Left ventricle myocardium inferior (tissue), 1 donor: ENCODE measurements at regions not wholly inside any gene's neighbourhood (a gene's known extent, or its start where the extent isn't known, plus 50 kb on each side); places are given as distances from the start of the nearest gene placed in this dataset.

Experiments used
- DNase-seq: peaks from one replicate; pipeline ENCODE4 v3.0.0-alpha.2; 2020
- H3K27ac ChIP-seq: fragments of 200-600 bp; replicated peaks from 2 replicates; pipeline ENCODE4 v1.8.0; 2021
- H3K27me3 ChIP-seq: fragments of 200-600 bp; 2 replicates; pipeline ENCODE4 v1.8.0; 2021; ENCODE audit warnings: low read depth
- H3K36me3 ChIP-seq: fragments of 200-600 bp; 2 replicates; pipeline ENCODE4 v1.8.0; 2021
- H3K4me1 ChIP-seq: fragments of 200-600 bp; 2 replicates; pipeline ENCODE4 v1.8.0; 2021
- H3K4me3 ChIP-seq: fragments of 200-600 bp; 2 replicates; pipeline ENCODE4 v1.8.0; 2021; ENCODE audit warnings: mild to moderate bottlenecking, moderate library complexity
- H3K9me3 ChIP-seq: fragments of 200-600 bp; replicated peaks from 2 replicates; pipeline ENCODE4 v1.8.0; 2021
- CTCF ChIP-seq: fragments of 200-600 bp; IDR thresholded peaks from 2 replicates; pipeline ENCODE4 v1.8.0; 2021; ENCODE audit warnings: antibody characterized with exemption, mild to moderate bottlenecking, borderline replicate concordance
- intact Hi-C: fragments of 100-400 bp; cut with micrococcal nuclease; formaldehyde crosslinking; loops from one replicate; pipeline ENCODE4 v1.11.0; 2022
- donor health status: DM: no; HTN: yes; CAD: no; lungs with severe emphysema.

GRCh38 chr5:5688925-5689310 is 266.4 kb downstream of the ICE1 start:
- H3K36me3 ChIP-seq, result no peaks in the 10 kb centered on the region
- peaks cover 38% of the 10 kb centered on the region for H3K4me1 ChIP-seq
- no peak for DNase-seq
- intact Hi-C loops, result no loop called here
- no peak overlapping the region for H3K4me3 ChIP-seq
- TF ChIP-seq CTCF, result no peak
- H3K27ac ChIP-seq, result no peak overlapping the region
- H3K9me3 ChIP-seq, result no peaks in the 10 kb centered on the region
- H3K27me3 ChIP-seq, result no peaks in the 10 kb centered on the region

GRCh38 chr5:5688194-5688924 is 265.9 kb downstream of the ICE1 start:
- intact Hi-C loops, result no loop called here
- peaks cover 5% of the 10 kb centered on the region for H3K9me3 ChIP-seq
- H3K36me3 ChIP-seq, result no peaks in the 10 kb centered on the region
- no peaks in the 10 kb centered on the region for H3K27me3 ChIP-seq
- no peak for DNase-seq
- H3K27ac ChIP-seq, result peak overlapping the region; percentile 38
- TF ChIP-seq CTCF, result no peak
- peak overlapping the region; percentile 22 for H3K4me3 ChIP-seq
- H3K4me1 ChIP-seq, result peaks cover 38% of the 10 kb centered on the region

GRCh38 chr5:5687113-5687512 is 264.6 kb downstream of the ICE1 start:
- Histone ChIP-seq H3K27ac (no peak overlapping the region), H3K27me3 (no peaks in the 10 kb centered on the region), H3K4me1 (peaks cover 38% of the 10 kb centered on the region), H3K36me3 (no peaks in the 10 kb centered on the region), H3K4me3 (no peak overlapping the region), H3K9me3 (peaks cover 12% of the 10 kb centered on the region)
- no peak for TF ChIP-seq CTCF
- no peak for DNase-seq
- intact Hi-C loops, result no loop called here

GRCh38 chr5:5686356-5686755 is 263.9 kb downstream of the ICE1 start:
- H3K27ac ChIP-seq, result no peak overlapping the region
- peaks cover 12% of the 10 kb centered on the region for H3K9me3 ChIP-seq
- no peak overlapping the region for H3K4me3 ChIP-seq
- DNase-seq, result no peak
- no peaks in the 10 kb centered on the region for H3K27me3 ChIP-seq
- peaks cover 38% of the 10 kb centered on the region for H3K4me1 ChIP-seq
- intact Hi-C loops, result no loop called here
- no peaks in the 10 kb centered on the region for H3K36me3 ChIP-seq
- TF ChIP-seq CTCF, result no peak

- TF ChIP-seq CTCF, result no peak
Measured at GRCh38 chr5:5685737-5686136, 263.3 kb downstream of the ICE1 start.

More at GRCh38 chr5:5685737-5686136, 263.3 kb downstream of the ICE1 start:
- H3K4me1 ChIP-seq, result peaks cover 38% of the 10 kb centered on the region
- intact Hi-C loops, result no loop called here
- H3K9me3 ChIP-seq, result peaks cover 12% of the 10 kb centered on the region
- DNase-seq, result no peak
- no peak overlapping the region for H3K27ac ChIP-seq
- no peaks in the 10 kb centered on the region for H3K36me3 ChIP-seq
- H3K27me3 ChIP-seq, result no peaks in the 10 kb centered on the region
- H3K4me3 ChIP-seq, result no peak overlapping the region
